HG02840 (cell line): ENCODE measurements at regions not wholly inside any gene's neighbourhood (a gene's known extent, or its start where the extent isn't known, plus 50 kb on each side); places are given as distances from the start of the nearest gene placed in this dataset.
"Not testable (repeated sequence)": the region's sequence is repeated elsewhere in the genome, so short reads cannot be mapped to it uniquely, and the experiment has no call there.

ENCODE experiments used
- ATAC-seq: cut with Tn5 transposase; IDR thresholded peaks from one replicate; pipeline ENCODE4 v1.9.1; 2021; ENCODE audit warnings: mild to moderate bottlenecking, moderate library complexity, moderate number of reproducible peaks; ENCODE audit not compliant: unreplicated experiment, low FRiP score

DNA sequence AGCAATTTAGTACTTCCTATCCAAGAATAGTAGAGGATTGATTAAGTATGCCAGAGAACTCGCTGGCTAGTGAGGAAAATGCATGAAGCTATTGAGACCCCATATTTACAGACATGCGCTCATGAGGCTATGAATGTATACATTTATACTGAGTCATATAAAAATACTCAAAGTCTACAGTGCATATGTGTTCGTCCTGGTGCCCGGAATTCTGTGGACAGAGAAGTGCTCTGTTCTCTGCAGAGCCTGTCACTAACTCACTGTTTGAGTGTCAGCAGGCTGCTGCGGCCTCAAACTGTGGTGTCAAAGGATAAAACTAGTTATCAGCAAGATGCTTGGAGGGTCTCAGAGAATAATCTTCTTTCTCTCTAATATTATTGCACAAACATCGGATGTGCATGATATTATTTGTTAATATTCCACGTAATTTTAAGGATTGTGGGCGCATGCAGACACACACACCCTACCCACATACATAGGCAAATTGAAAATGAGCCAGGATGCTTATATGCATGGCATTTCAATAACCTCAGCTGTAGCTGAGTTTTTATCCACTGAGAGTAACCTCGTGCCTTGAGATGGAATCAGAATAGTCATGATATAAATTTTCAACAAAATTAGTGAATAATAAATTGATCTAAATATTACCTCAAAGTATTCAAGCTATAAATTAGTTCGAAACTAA, 50.0 kb upstream of the TSC22D2 start:
- ATAC-seq = no peak

DNA sequence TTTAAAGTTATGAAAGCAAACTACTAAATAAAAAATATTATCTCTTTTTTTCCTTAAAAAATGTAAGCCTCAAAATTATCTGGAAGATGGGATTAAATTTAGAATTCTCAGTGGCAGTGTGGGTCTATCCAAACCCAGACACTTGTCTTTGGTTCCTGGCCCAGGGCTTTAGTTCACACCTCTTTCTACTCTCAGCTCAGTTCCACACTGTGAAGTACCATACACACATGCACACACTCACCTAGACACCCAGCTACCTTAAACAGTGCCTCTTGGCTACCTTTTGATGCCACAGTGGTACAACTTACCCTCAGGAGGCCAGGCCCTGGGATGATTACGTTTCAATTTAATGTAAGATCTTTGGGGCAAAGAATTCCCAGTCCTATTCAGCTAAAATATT, 51.0 kb upstream of the TSC22D2 start:
- no peak for ATAC-seq

- ATAC-seq = no peak
Observed at GRCh38 chr3:150355574-150355973, 52.5 kb upstream of the TSC22D2 start.

GRCh38 chr3:150352931-150353330, 55.2 kb upstream of the TSC22D2 start:
- ATAC-seq = no peak

DNA sequence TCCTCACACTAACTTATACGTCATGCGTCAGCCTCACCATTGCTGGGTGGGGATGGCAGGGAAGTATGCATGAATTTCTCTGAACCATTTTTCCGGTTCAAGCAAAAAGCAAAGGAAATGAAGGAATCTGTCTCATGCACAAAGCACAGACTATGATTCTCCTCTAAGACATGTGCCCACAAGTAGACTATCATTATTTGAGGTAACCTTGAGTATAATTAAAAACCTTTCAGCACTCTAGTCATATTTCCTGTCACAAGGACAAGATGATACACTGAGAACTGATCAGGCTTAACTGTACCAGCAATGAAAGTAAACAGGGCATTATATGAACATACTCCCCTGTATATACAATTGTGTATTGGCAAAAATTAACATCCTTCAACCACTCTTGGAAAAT, 56.7 kb upstream of the TSC22D2 start:
- no peak for ATAC-seq

DNA sequence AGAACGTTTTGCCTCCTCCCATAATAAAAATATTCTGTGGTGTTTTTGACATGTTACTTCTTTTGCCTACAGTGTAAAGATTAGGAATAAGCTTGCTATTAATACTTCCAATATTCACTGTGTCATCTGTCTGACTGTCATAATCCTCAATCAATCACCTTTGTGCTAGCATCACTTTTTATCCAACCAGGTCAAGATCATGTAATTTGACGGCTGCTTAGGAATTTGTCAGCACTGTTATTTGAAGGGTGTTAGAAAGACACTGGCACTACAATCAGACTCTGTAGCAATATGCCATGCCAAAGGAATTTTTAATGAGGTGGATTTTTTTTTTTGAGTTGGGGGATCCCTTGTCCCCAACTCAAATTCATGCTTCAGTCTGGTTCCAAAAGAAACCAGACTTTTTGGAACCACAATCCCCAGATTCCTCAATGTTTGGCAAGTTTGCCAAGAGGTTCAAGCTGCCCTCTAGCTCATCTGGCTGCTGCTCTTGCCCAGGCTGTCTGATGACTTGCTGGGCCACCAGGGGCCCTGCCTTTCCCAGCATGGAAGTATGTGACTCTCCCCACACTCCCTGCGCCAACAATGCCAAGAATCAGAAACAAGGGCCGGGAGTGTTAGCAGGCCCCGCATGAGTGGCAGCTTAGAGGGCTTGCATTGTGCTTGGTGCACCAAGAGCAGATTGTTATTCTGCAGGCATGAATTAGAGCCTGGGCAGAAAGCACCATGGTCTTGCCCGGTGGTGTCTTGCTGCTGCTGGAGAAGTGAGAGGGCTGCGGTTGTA, 58.6 kb upstream of the TSC22D2 start:
- no peak for ATAC-seq

DNA sequence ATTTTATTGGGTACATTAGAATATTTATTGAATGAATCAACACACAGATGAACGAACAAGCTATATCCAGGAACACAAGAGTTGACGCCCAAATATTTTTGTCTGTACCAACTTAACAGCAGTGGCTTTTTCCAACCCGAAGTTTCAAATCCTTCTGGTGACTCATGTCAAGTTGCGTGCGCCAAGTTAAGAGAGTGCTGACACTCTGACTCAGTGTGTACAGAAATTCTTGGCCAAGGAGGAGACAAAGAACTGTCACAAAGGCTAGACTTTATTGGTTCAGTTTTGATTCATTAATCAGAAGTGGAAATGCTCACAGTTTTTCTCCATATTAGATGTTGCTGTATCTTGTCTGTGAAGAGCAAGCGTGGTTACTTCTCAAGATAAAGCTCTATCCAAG, 59.6 kb upstream of the TSC22D2 start:
- ATAC-seq = no peak

- ATAC-seq = no peak
Observed at GRCh38 chr3:150346981-150347863, 60.9 kb upstream of the TSC22D2 start.

DNA sequence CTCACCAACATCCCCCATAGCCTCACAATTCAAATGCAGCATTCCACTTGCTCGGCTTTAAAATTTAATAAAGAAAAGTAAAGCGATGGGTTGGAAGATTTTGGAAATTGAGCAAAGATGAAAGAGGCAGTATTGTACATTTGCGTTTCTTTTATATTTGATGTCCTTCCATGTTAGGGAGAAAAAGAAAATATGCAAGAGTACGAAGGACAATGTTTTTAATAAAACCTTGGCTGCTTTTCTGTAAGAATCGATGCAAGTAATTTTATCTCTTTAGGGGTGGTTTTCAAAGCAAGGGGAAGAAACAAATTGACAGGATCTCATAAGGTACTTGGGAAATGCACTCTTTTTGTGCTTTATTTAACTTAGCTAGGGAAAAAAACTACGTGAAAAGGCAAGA, 61.8 kb upstream of the TSC22D2 start:
- no peak for ATAC-seq

DNA sequence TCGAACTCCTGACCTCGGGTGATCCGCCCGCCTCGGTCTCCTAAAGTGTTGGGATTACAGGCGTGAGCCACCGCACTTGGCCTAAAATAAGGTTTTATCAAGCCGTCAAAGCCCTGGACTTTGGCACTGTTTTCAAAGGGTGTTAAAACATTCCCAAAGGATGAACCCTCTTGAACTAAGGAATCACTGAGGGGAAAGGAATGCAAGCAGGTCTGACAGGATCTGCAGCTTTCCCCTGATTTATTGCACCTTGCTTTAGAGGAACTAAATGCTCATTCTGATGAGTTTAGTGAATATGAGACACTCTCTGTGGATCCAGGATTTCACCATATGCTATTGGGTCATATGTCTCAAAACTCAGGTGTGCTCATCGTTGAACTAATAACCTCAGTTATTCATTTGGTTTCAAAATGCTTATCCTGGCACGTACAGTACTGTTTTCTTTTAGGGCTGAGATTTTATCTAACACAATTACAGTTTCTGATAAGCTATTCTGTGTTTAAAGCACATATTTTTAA, 63.0 kb upstream of the TSC22D2 start:
- ATAC-seq = no peak

GRCh38 chr3:150344079-150344759, 63.9 kb upstream of the TSC22D2 start:
- no peak for ATAC-seq

GRCh38 chr3:150342896-150343467, 65.1 kb upstream of the TSC22D2 start:
- ATAC-seq = no peak

DNA sequence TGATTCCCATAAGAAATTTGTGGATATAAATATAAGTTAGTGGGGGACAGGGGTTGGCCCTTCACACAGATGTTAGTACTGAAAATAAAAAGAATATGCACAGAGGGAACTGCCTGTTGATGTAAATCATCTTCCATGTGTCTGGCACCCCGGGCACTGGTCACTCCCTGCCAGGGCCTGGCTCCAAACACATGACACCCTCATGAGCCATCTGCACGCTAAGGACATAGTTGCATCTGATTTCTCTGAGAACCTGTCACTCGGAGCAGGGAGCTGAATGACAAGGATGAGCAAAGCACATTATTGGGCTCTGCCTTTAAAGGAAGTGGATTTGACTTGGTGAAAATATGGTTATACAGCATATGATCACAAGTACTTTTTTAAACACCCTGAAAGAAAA, 66.2 kb upstream of the TSC22D2 start:
- no peak for ATAC-seq

GRCh38 chr3:150336363-150336762, 71.7 kb upstream of the TSC22D2 start:
- ATAC-seq = not testable (repeated sequence)

GRCh38 chr3:150335631-150336030, 72.5 kb upstream of the TSC22D2 start:
- no peak for ATAC-seq

DNA sequence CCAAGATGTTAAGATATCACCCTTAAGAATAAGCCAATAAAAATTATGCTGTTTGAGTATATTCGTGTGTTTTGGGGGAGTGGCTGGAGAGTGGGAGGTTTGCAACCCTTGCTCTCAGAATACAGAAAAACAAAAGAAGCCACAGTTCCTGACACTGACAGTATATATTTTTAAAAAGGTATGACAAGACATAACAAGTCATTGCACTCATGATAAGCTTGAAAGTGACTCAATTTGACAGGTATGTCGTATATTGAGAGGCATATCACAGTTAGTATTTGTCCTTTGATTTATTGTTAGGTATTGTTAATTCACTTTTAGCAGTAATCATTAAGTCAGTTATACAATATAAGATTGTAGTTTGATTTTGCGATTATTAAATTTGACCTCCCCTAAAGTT, 73.1 kb upstream of the TSC22D2 start:
- ATAC-seq = no peak

GRCh38 chr3:150333477-150333876, 74.6 kb upstream of the TSC22D2 start:
- no peak for ATAC-seq

- ATAC-seq = no peak
Observed at GRCh38 chr3:150331978-150332568, 76.0 kb upstream of the TSC22D2 start.

DNA sequence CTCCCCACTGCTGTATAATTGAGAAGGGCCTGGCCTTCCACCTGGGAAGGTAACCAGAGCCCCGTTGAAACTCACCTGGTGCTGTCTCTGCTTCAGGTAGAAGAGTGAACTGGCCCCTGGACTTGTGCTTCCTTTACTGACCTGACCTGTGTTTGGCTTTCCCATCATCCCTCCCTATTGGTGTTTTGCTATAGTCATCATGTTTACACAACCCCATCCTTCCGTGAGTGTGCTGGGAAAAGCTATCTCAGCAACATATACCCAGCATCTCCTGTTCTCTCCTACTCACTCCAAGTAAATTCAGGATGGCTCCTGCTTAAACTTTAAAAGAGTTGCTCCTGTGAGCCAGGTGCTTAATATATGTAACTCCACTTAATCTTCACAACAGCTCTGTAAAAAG, 77.2 kb upstream of the TSC22D2 start:
- no peak for ATAC-seq

DNA sequence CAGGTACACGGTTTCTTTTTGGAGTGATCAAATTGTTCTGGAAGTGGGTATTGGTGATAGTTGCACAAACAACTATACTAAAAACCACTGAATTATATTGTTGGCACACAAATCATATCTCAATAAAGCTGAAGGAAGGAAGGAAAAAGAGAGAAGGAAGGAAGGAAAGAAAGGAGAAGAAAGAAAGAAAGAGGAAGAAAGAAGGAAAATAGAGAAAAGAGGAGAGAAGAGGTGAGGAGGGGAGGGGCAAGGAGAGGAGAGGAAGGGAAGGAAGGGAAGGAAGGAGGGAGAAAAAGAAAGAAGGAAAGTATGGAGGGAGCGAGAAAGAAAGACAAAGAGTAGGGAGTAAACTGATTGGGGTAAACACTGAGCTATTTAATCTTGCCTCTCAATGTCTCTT, 77.9 kb upstream of the TSC22D2 start:
- ATAC-seq = no peak
